Ovary (tissue), 7 donors: ENCODE measurements at regions not wholly inside any gene's neighbourhood (a gene's known extent, or its start where the extent isn't known, plus 50 kb on each side); places are given as distances from the start of the nearest gene placed in this dataset.

Experiments
- DNase-seq, 5 donors: peaks; one replicate each; pipeline ENCODE4 v3.0.0-alpha.2; 2019 to 2020
- H3K27ac ChIP-seq, 2 donors: fragments of 200-600 bp; one replicate each; pipeline versions ENCODE4 v1.5.1 to v1.8.0; 2019 to 2022
- H3K27me3 ChIP-seq: fragments of 200-600 bp; one replicate; pipeline ENCODE4 v1.8.0; 2022
- H3K36me3 ChIP-seq: fragments of 200-600 bp; sonication (generic); one replicate; pipeline ENCODE4 v1.5.1; 2019
- H3K4me1 ChIP-seq: one replicate; pipeline ENCODE4 v1.8.1; 2013; ENCODE audit warnings: mild to moderate bottlenecking, moderate library complexity; ENCODE audit not compliant: insufficient read depth
- H3K4me3 ChIP-seq: fragments of 200-600 bp; sonication (generic); one replicate; pipeline ENCODE4 v1.5.1; 2017
- H3K9me3 ChIP-seq, 2 donors: fragments of 200-600 bp in 1 of 2; sonication (generic) in 1 of 2; one replicate each; pipeline versions ENCODE4 v1.5.1 to v1.8.1; 2013 to 2019; ENCODE audit warnings: mild to moderate bottlenecking in 1 of 2, moderate library complexity in 1 of 2
- CTCF ChIP-seq, 3 donors: fragments of 450-650 bp in 2 of 3; fragments of 200-600 bp in 1 of 3; IDR thresholded peaks; one replicate each; pipeline versions ENCODE4 v1.5.1 to v1.8.0; 2016 to 2022; ENCODE audit warnings: antibody characterized with exemption in 3 of 3, mild to moderate bottlenecking in 1 of 3
- EP300 ChIP-seq: sonication (generic); formaldehyde crosslinking; IDR thresholded peaks from one replicate; pipeline ENCODE4 v1.6.1; 2017; ENCODE audit warnings: antibody characterized with exemption
- POLR2A ChIP-seq: fragments of 450-650 bp; IDR thresholded peaks from one replicate; pipeline ENCODE4 v1.6.1; 2017; ENCODE audit warnings: antibody characterized with exemption, mild to moderate bottlenecking, moderate library complexity
- WGBS, 3 donors: extraction: QIAGEN DNeasy Blood & Tissue Kit in 1 of 3; methylation state at CpG; one replicate each; pipeline versions ENCODE4 v1.1.5 to v1.1.7; 2013 to 2017; 5-methylcytosine and 5-hydroxymethylcytosine counted together
- intact Hi-C, 4 donors: fragments of 100-400 bp; cut with DNase I; formaldehyde crosslinking; loops; one replicate each; pipeline versions ENCODE4 v1.11.0 to v1.15.1; 2022 to 2023
- donor health status: DM: no; HTN: no; CAD: no; lungs with moderate emphysema.
- donor health status: DM: no; HTN: no; CAD: no.
- donor health status: Bipolar disorder and iron deficiency.
- donor health status: DM: no; HTN: no; CAD: no.
- donor health status: DM: yes; HTN: yes; CAD: no.

DNA sequence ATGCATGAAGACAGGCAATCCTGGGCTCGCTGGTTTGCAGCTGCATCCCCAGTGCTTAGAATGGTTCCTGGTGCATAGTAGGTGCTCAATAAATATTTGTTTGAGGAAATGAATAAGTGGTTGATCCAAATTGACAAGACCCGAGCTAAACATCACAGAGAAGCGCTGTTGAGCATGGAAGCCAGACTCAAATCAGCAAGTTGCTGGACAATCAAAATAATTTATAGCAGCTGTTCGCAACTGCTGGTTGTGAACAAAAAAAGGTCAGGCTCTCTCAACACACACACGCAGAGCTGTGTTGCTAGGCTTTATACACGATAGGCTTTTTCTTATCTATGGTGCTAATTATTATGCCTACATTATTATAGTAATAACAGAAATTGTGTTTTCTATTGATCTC, 190.2 kb downstream of the TBX5 start:
- Histone ChIP-seq H3K4me3 (no peak overlapping the region), H3K9me3 (no peaks in the 10 kb centered on the region), H3K27ac (no peak overlapping the region), H3K4me1 (no peaks in the 10 kb centered on the region), H3K27me3 (no peaks in the 10 kb centered on the region), H3K36me3 (no peaks in the 10 kb centered on the region)
- 16 to 17% (median 16%) methylated on average over 6 of the region's 6 CpGs for WGBS, 3 donors
- intact Hi-C loops = no loop called here
- no peak for TF ChIP-seq CTCF (IDR thresholded peaks at IDR 0.05)
- DNase-seq = no peak

DNA sequence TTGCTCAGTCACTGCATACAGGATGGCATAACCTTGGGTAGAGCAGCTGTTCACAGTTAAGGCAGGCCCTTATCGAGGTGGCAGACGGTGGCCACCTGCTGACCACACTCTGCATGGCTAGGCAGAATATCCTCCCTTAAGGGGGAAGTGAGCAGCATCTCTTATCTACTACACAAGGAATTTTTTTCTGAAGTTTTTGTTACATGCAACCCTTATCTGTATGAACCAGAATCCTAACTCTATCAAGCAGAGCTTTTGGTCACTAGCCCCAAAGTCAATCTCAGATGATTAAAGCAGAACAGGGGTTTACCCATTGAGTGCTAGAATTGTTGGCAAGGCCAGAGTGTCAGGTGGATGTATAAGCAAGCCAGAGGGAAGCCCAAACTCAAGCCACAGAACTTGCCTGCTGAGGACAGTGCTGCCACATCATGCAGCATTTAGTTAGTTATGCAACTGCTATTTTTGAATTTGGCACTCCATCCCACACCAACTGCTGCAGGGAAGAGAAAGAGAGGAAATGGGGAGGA, 192.8 kb downstream of the TBX5 start:
- Histone ChIP-seq H3K36me3 (no peaks in the 10 kb centered on the region), H3K27ac (no peak overlapping the region), H3K27me3 (no peaks in the 10 kb centered on the region), H3K4me3 (no peak overlapping the region), H3K4me1 (no peaks in the 10 kb centered on the region), H3K9me3 (no peaks in the 10 kb centered on the region)
- DNase-seq = no peak
- WGBS, 3 donors = 2 to 38% (median 9%) methylated on average over 2 of the region's 2 CpGs
- no peak for TF ChIP-seq EP300
- no peak for TF ChIP-seq POLR2A
- TF ChIP-seq CTCF (IDR thresholded peaks at IDR 0.05) = no peak
- intact Hi-C loops = no loop called here

DNA sequence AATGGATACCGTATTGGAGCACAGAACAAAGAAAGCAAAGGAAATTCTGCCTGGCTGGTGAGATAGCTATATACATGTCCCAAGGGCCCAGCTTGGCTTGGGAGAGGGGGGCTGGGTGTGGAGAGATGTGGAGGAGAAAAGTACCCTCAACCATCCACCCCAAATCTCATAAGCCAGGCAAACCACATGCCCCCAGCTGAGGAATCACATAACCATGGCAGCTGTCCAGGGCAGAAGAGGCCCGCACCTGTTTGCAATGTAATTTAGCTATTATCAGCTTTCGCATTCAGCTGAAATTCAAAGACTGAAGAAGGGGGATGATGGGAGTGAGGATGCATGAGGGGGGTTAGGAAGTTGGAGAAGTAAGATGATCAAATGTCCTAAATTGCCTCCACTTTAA, 196.1 kb downstream of the TBX5 start:
- H3K27ac ChIP-seq = no peak overlapping the region
- intact Hi-C loops = no loop called here

DNA sequence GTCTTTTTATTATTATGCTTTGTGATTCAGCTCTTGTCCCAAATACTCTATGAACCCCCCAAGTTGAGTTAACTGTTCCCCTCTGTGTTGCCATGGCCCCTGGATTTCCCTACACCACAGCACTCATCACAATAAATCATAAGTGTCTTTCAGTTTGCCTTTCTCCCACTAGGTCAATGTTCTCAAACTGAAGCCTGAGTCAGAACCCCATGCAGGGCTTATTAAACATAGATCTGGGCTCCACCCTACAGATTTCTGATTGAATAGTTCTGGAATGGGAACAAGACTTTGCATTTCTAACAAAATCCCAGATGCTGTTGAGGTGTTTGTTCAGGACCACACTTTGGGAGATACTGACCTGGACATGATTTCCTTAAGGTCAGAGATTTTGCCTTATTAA, 199.4 kb downstream of the TBX5 start:
- Histone ChIP-seq H3K9me3 (no peaks in the 10 kb centered on the region), H3K27me3 (no peaks in the 10 kb centered on the region), H3K4me1 (no peaks in the 10 kb centered on the region), H3K27ac (no peak overlapping the region), H3K36me3 (no peaks in the 10 kb centered on the region), H3K4me3 (no peak overlapping the region)
- intact Hi-C loops = no loop called here
- DNase-seq = no peak
- TF ChIP-seq POLR2A (no peak), EP300 (no peak), CTCF (IDR thresholded peaks at IDR 0.05) (no peak)

More for the DNA sequence above, 196.1 kb downstream of the TBX5 start:
- Histone ChIP-seq H3K27me3 (no peaks in the 10 kb centered on the region), H3K4me3 (no peak overlapping the region), H3K36me3 (no peaks in the 10 kb centered on the region), H3K4me1 (no peaks in the 10 kb centered on the region), H3K9me3 (no peaks in the 10 kb centered on the region)
- TF ChIP-seq POLR2A = no peak
- no peak for TF ChIP-seq EP300
- TF ChIP-seq CTCF (IDR thresholded peaks at IDR 0.05) = no peak
- DNase-seq = no peak
- 61 to 75% (median 74%) methylated on average over 3 of the region's 3 CpGs for WGBS, 3 donors

DNA sequence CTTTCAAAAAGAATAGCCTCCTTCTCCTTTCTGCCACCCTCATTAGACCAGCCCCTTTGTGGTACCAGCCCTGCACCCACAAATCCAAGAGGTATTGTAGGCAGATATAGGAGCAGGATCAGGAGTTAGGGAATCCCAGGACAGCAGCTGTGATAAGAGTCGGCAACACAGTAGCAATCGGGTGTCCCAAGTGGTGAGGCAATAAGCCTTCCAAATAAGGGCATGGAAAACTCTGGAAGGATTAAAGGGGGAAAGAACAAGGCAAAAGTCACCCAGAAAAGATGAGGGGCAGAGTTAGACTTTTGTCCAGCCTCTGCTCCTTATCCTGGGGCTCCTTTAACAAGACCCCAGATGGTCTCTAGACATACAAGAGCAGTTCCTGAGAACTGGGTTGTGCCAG, 204.2 kb downstream of the TBX5 start:
- no peaks in the 10 kb centered on the region for H3K9me3 ChIP-seq
- 64 to 71% (median 67%) methylated on average over 2 of the region's 2 CpGs for WGBS, 3 donors
- TF ChIP-seq POLR2A (no peak), CTCF (IDR thresholded peaks at IDR 0.05) (no peak), EP300 (no peak)
- H3K27ac ChIP-seq = no peak overlapping the region
- no peak overlapping the region for H3K4me3 ChIP-seq
- H3K36me3 ChIP-seq = no peaks in the 10 kb centered on the region
- no peak for DNase-seq
- H3K27me3 ChIP-seq = no peaks in the 10 kb centered on the region
- intact Hi-C loops = loop anchor here in 1 of 4 donors (5.0 kb wide), 1 partner anchor 61 kb away; no protein-coding TSS in a partner anchor
- no peaks in the 10 kb centered on the region for H3K4me1 ChIP-seq
